Testis (tissue), 2 donors: ENCODE measurements at regions not wholly inside any gene's neighbourhood (a gene's known extent, or its start where the extent isn't known, plus 50 kb on each side); places are given as distances from the start of the nearest gene placed in this dataset.

Experiments used
- DNase-seq: peaks from one replicate; pipeline ENCODE4 v3.0.0-alpha.2; 2019
- H3K27ac ChIP-seq, 2 donors: fragments of 200-600 bp; sonication (generic); one replicate each; pipeline ENCODE4 v1.5.1; 2019
- H3K27me3 ChIP-seq: fragments of 200-600 bp; sonication (generic); one replicate; pipeline ENCODE4 v1.5.1; 2019
- H3K36me3 ChIP-seq: fragments of 200-600 bp; sonication (generic); one replicate; pipeline ENCODE4 v1.5.1; 2017; ENCODE audit warnings: low read depth; ENCODE audit errors: missing control alignments
- H3K4me1 ChIP-seq: fragments of 200-600 bp; sonication (generic); one replicate; pipeline ENCODE4 v1.5.1; 2019
- H3K4me3 ChIP-seq, 2 donors: fragments of 200-600 bp; sonication (generic); one replicate each; pipeline ENCODE4 v1.5.1; 2017 to 2019
- H3K9me3 ChIP-seq: fragments of 200-600 bp; sonication (generic); one replicate; pipeline ENCODE4 v1.5.1; 2017
- POLR2A ChIP-seq: fragments of 450-650 bp; IDR thresholded peaks from one replicate; pipeline ENCODE4 v1.6.1; 2017; ENCODE audit warnings: antibody characterized with exemption, mild to moderate bottlenecking, moderate library complexity
- WGBS, 2 donors: methylation state at CpG; one replicate each; pipeline ENCODE4 v1.1.5; 2018; 5-methylcytosine and 5-hydroxymethylcytosine counted together
- intact Hi-C: fragments of 100-400 bp; cut with DNase I; formaldehyde crosslinking; loops from one replicate; pipeline ENCODE4 v1.15.1; 2023; ENCODE audit warnings: low total_unique reads
- TF ChIP-seq, protein P1 (sequence below), 3 experiments: fragments of 450-650 bp in 2 of 3; fragments of 200-600 bp in 1 of 3; sonication (generic) in 1 of 3; IDR thresholded peaks; one replicate each; pipeline ENCODE4 v1.5.1; 2016 to 2019; ENCODE audit warnings: antibody characterized with exemption in 3 of 3, mild to moderate bottlenecking in 2 of 3, moderate library complexity in 1 of 3

DNA sequence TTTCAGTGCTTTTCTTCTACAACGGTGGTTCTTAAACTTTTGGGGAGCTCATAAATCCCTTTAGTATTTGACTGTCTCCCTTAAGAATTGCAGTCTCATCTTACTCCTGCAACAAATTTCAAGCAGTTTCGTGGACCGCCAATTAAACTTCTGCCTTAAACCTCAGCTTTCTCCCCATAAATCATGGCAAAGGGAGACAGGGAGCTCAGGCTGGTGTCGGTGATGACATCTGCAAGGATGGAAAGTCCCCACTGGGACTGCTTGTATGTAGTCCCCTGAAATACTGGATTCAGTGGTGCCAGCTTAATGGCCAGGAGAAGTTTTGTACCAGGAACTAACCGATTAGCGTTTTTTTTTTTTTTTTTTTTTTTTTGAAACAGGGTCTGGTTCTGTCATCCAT is 148.7 kb upstream of the ITGA6 start:
- Histone ChIP-seq H3K4me1 (peaks cover 3% of the 10 kb centered on the region), H3K27ac (no peak overlapping the region), H3K27me3 (no peaks in the 10 kb centered on the region), H3K9me3 (no peaks in the 10 kb centered on the region), H3K4me3 (no peak overlapping the region), H3K36me3 (no peaks in the 10 kb centered on the region)
- DNase-seq, result no peak
- TF ChIP-seq POLR2A, result no peak
- TF ChIP-seq, protein P1, sequence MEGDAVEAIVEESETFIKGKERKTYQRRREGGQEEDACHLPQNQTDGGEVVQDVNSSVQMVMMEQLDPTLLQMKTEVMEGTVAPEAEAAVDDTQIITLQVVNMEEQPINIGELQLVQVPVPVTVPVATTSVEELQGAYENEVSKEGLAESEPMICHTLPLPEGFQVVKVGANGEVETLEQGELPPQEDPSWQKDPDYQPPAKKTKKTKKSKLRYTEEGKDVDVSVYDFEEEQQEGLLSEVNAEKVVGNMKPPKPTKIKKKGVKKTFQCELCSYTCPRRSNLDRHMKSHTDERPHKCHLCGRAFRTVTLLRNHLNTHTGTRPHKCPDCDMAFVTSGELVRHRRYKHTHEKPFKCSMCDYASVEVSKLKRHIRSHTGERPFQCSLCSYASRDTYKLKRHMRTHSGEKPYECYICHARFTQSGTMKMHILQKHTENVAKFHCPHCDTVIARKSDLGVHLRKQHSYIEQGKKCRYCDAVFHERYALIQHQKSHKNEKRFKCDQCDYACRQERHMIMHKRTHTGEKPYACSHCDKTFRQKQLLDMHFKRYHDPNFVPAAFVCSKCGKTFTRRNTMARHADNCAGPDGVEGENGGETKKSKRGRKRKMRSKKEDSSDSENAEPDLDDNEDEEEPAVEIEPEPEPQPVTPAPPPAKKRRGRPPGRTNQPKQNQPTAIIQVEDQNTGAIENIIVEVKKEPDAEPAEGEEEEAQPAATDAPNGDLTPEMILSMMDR (IDR thresholded peaks at IDR 0.05), result no peak
- intact Hi-C loops, result no loop called here
- 69 to 79% methylated on average over 6 of the region's 6 CpGs for WGBS, 2 donors

DNA sequence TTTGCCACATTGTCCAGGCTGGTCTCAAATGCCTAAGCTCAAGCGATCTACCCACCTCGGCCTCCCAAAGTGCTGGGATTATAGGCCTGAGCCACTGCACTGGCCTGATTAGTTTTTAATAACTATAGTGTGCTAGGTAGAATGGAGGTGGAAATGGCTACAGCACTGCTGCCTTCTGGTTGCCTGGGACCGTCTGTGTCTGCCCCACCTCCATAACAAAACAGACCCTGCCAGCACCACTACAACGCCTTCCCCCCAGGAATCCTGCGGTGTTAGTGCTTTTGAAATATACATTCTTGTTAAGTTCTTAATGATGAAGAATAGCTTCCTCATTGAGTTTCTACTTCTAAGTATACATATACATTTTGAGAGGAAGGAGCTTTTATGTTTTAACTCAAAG is 148.2 kb upstream of the ITGA6 start:
- intact Hi-C loops, result no loop called here
- 94% methylated on average over 5 of the region's 5 CpGs for WGBS, 2 donors
- no peaks in the 10 kb centered on the region for H3K36me3 ChIP-seq

DNA sequence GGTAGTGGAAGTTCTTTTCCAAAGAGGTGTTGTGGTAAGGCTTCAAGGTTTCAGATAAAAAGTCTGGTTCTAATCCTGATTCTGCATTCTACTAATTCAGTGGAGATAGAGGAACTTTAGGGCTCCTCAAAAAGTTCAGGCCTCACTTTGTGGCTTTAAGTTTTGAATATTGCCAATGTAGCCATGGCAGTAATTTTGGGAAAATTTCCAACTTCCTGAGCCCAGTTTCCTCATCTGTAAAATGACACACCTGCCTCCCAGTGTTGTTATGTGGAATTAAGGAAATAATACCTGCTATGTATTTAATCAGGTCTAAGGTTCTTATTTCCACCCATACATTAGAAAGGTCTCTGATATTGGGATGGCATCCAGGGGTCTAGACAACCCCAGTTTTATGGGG is 147.6 kb upstream of the ITGA6 start:
- Histone ChIP-seq H3K4me1 (peaks cover under 1% of the 10 kb centered on the region), H3K4me3 (no peak overlapping the region), H3K27me3 (no peaks in the 10 kb centered on the region), H3K27ac (no peak overlapping the region), H3K36me3 (no peaks in the 10 kb centered on the region), H3K9me3 (no peaks in the 10 kb centered on the region)
- TF ChIP-seq POLR2A, result no peak
- TF ChIP-seq, protein P1 (IDR thresholded peaks at IDR 0.05), result no peak
- no peak for DNase-seq
- intact Hi-C loops, result no loop called here

More for the DNA sequence above, 148.2 kb upstream of the ITGA6 start:
- no peak for DNase-seq
- Histone ChIP-seq H3K4me3 (no peak overlapping the region), H3K9me3 (no peaks in the 10 kb centered on the region), H3K27me3 (no peaks in the 10 kb centered on the region), H3K27ac (no peak overlapping the region), H3K4me1 (peaks cover 3% of the 10 kb centered on the region)
- TF ChIP-seq, protein P1 (IDR thresholded peaks at IDR 0.05), result no peak
- TF ChIP-seq POLR2A, result no peak

DNA sequence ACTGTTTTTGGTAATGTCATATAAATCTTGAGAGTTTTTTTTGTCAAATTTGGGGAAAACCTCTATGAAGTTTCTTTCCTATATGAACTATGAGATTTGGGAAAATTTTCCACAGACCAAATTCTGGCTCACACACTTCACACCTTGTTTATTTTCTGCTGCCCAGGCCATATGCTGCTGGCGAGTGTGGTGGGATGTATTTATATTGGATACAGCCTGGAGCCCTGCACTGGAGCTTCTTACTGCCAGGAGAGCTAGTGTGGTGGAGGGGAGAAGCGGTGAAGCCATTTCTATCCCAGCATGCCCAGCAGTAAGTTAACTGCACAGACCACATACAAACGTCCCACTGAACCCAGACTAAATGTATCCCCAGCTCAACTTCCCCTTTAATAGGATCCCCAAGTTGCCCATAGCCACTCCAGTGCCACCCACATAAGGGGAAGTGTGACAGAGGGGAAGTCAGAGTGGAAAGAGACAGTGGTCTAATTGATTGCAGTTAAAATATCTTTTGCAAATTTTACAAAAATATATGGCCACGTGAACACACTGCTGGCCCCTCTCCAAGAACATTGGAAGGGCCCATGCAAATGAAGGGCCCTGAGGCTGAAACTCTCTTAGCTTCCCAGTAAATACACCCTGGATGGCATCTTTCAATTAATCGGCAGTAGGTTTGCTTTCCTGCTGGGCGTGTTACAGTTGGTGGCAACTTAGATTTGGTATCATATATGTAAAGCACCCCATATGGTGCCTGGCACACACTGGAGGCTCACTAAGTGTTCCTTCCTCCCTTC is 146.6 kb upstream of the ITGA6 start:
- H3K27ac ChIP-seq, result no peak overlapping the region
- no peaks in the 10 kb centered on the region for H3K36me3 ChIP-seq
- TF ChIP-seq, protein P1 (IDR thresholded peaks at IDR 0.05), result no peak
- TF ChIP-seq POLR2A, result no peak
- 79 to 87% methylated on average over 6 of the region's 6 CpGs for WGBS, 2 donors
- peaks cover 6% of the 10 kb centered on the region for H3K4me1 ChIP-seq
- no peaks in the 10 kb centered on the region for H3K9me3 ChIP-seq
- no peaks in the 10 kb centered on the region for H3K27me3 ChIP-seq
- intact Hi-C loops, result no loop called here
- DNase-seq, result no peak
- no peak overlapping the region for H3K4me3 ChIP-seq
